ENCODE measurements at regions not wholly inside any gene's neighbourhood (a gene's known extent, or its start where the extent isn't known, plus 50 kb on each side); places are given as distances from the start of the nearest gene placed in this dataset.

GRCh38 chr5:122581629-122582028 lies 193.3 kb upstream of the SNX2 start:
- TF ChIP-seq, protein P1, sequence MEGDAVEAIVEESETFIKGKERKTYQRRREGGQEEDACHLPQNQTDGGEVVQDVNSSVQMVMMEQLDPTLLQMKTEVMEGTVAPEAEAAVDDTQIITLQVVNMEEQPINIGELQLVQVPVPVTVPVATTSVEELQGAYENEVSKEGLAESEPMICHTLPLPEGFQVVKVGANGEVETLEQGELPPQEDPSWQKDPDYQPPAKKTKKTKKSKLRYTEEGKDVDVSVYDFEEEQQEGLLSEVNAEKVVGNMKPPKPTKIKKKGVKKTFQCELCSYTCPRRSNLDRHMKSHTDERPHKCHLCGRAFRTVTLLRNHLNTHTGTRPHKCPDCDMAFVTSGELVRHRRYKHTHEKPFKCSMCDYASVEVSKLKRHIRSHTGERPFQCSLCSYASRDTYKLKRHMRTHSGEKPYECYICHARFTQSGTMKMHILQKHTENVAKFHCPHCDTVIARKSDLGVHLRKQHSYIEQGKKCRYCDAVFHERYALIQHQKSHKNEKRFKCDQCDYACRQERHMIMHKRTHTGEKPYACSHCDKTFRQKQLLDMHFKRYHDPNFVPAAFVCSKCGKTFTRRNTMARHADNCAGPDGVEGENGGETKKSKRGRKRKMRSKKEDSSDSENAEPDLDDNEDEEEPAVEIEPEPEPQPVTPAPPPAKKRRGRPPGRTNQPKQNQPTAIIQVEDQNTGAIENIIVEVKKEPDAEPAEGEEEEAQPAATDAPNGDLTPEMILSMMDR (IDR thresholded peaks at IDR 0.05) = no peak
- TF ChIP-seq EP300 (IDR thresholded peaks at IDR 0.05) = no peak
- no peak for TF ChIP-seq POLR2A (IDR thresholded peaks at IDR 0.05)

All from gastroesophageal sphincter (tissue), 3 donors.